Left ventricle myocardium inferior (tissue), 1 donor: ENCODE measurements at regions not wholly inside any gene's neighbourhood (a gene's known extent, or its start where the extent isn't known, plus 50 kb on each side); places are given as distances from the start of the nearest gene placed in this dataset.

Experiments
- DNase-seq: peaks from one replicate; pipeline ENCODE4 v3.0.0-alpha.2; 2020
- H3K27ac ChIP-seq: fragments of 200-600 bp; replicated peaks from 2 replicates; pipeline ENCODE4 v1.8.0; 2021
- H3K27me3 ChIP-seq: fragments of 200-600 bp; 2 replicates; pipeline ENCODE4 v1.8.0; 2021; ENCODE audit warnings: low read depth
- H3K36me3 ChIP-seq: fragments of 200-600 bp; 2 replicates; pipeline ENCODE4 v1.8.0; 2021
- H3K4me1 ChIP-seq: fragments of 200-600 bp; 2 replicates; pipeline ENCODE4 v1.8.0; 2021
- H3K4me3 ChIP-seq: fragments of 200-600 bp; 2 replicates; pipeline ENCODE4 v1.8.0; 2021; ENCODE audit warnings: mild to moderate bottlenecking, moderate library complexity
- H3K9me3 ChIP-seq: fragments of 200-600 bp; replicated peaks from 2 replicates; pipeline ENCODE4 v1.8.0; 2021
- CTCF ChIP-seq: fragments of 200-600 bp; IDR thresholded peaks from 2 replicates; pipeline ENCODE4 v1.8.0; 2021; ENCODE audit warnings: antibody characterized with exemption, mild to moderate bottlenecking, borderline replicate concordance
- intact Hi-C: fragments of 100-400 bp; cut with micrococcal nuclease; formaldehyde crosslinking; loops from one replicate; pipeline ENCODE4 v1.11.0; 2022
- donor health status: DM: no; HTN: yes; CAD: no; lungs with severe emphysema.

GRCh38 chr7:49717547-49717946, 55.9 kb upstream of the VWC2 start:
- Histone ChIP-seq H3K27ac (no peak overlapping the region), H3K27me3 (no peaks in the 10 kb centered on the region), H3K4me1 (peaks cover 6% of the 10 kb centered on the region), H3K9me3 (no peaks in the 10 kb centered on the region), H3K4me3 (no peak overlapping the region), H3K36me3 (no peaks in the 10 kb centered on the region)
- no peak for DNase-seq
- no peak for TF ChIP-seq CTCF
- intact Hi-C loops = no loop called here

GRCh38 chr7:49718760-49719159, 54.7 kb upstream of the VWC2 start:
- intact Hi-C loops = no loop called here
- peaks cover 4% of the 10 kb centered on the region for H3K4me1 ChIP-seq
- no peak for DNase-seq
- no peak overlapping the region for H3K27ac ChIP-seq
- no peaks in the 10 kb centered on the region for H3K36me3 ChIP-seq
- no peaks in the 10 kb centered on the region for H3K9me3 ChIP-seq
- TF ChIP-seq CTCF = no peak
- no peak overlapping the region for H3K4me3 ChIP-seq
- no peaks in the 10 kb centered on the region for H3K27me3 ChIP-seq

GRCh38 chr7:49721441-49721840, 52.0 kb upstream of the VWC2 start:
- H3K27me3 ChIP-seq = no peaks in the 10 kb centered on the region
- H3K27ac ChIP-seq = no peak overlapping the region
- no peak for TF ChIP-seq CTCF
- no peak overlapping the region for H3K4me3 ChIP-seq
- no peak for DNase-seq
- no peaks in the 10 kb centered on the region for H3K9me3 ChIP-seq
- no peaks in the 10 kb centered on the region for H3K4me1 ChIP-seq
- no peaks in the 10 kb centered on the region for H3K36me3 ChIP-seq
- intact Hi-C loops = no loop called here
